ENCODE measurements at regions not wholly inside any gene's neighbourhood (a gene's known extent, or its start where the extent isn't known, plus 50 kb on each side); places are given as distances from the start of the nearest gene placed in this dataset.
A peak's percentile ranks its signal among the peaks of the same experiment; 100 is the strongest.
"Not testable (repeated sequence)": the region's sequence is repeated elsewhere in the genome, so short reads cannot be mapped to it uniquely, and the experiment has no call there.

DNA sequence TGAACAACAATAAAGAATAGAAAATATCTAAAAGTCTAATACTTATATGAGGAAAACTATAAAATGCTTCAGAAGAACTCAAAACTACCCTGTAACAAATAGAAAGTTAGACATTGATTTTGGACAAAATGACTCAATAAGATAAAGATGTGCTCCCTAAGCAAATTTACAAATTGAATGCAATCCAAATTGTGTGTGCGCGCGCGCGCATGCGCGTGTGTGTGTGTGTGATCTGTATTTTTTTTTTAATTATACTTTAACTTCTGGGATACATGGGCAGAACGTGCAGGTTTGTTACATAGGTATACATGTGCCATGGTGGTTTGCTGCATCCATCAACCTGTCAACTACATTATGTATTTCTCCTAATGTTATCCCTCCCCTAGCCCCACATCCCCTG is 320.8 kb upstream of the INTU start:
- DNase-seq (ENCODE audit: low read depth) = no peak

DNA sequence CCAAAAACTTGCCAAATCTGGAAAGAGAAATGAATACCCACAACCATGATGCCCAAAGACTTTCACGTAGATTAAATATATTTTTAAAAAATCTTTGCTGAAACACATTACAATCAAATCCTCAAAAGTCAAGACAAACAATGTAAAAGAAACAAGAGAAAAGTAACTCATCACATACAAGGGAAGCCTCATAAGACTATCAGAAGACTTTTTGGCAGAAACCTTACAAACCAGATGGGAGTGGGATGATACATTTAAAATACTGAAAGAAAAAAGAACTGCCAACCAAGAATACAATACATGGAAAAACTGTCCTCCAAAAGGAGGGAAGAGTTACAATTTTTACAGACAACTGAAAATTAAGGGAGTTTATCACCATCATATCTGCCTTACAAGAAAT is 319.0 kb upstream of the INTU start:
- no peak for DNase-seq (ENCODE audit: low read depth)

DNA sequence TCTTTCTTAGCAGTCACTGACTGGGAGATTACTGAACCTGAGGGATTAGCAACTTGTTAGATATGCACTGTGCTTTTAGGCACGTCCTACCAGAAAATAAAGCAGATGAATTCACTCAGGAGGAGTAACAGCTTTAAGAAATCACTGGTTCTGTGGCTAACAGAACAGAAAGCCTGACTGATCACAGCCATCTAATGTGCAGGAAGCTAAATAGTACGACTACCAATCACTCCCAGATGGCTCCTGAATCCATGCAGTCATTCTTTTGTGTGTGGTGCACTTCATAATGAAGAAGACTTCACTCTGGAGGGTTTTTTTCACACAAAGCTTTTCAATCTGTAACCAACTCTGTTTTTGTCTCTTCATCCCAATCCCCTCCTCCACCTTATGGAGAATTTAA is 305.3 kb upstream of the INTU start:
- DNase-seq (ENCODE audit: low read depth) = no peak

- DNase-seq (ENCODE audit: low read depth) = no peak
These were observed 297.6 kb upstream of the INTU start for GRCh38 chr4:127335073-127335620.

DNA sequence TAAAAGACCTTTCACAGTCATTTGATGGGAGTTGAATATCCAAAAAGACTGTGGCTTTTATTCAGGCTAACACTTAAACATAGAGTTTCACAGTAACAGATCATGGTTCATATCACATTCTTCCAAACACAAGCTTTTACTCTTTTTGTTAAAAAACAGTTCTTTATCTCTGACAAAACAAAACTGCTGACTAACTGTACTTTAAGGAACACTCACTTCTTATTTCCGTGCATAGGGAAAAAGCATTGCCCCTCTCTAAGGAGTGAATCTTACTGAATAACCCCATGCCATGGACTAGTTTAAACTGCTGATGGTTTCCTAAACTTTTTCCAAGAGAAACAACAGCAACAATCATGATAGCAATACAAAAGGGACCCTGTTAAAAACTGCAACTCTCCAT is 297.0 kb upstream of the INTU start:
- DNase-seq (ENCODE audit: low read depth) = no peak

DNA sequence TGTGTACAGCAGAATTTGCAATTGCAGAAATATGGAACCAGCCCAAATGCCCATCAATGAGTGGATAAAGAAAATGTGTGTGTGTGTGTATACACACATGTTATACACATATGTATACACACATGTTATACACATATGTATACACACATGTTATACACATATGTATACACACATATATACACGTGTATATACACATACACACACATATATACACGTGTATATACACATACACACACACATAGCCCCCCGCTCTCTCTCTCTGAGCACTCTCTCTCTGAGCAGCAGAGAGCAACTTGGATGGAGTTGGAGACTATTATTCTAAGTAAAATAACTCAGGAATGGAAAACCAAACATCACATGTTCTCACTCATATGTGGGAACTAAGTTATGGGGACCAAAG is 289.6 kb upstream of the INTU start:
- DNase-seq (ENCODE audit: low read depth) = not testable (repeated sequence)

GRCh38 chr4:127344071-127344470 is 288.7 kb upstream of the INTU start:
- DNase-seq (ENCODE audit: low read depth) = no peak

DNA sequence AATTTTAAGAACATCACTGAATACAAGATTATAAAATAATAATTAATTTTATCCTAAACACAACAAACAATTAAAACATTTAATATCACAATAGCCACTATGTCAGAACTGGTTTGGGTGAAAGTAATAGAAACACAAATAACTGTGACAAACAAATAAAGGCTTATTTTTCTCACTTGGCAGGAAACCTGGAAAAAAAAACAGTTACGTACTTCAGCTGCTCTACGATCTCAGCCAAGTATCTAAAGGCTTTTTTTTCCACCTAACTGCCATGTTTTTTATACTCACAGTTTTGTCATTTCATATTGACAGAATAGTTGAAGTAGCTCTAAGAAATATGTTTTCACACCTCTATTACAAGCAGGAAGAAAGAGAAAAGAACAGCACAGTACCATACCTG is 284.8 kb upstream of the INTU start:
- DNase-seq (ENCODE audit: low read depth) = no peak

DNA sequence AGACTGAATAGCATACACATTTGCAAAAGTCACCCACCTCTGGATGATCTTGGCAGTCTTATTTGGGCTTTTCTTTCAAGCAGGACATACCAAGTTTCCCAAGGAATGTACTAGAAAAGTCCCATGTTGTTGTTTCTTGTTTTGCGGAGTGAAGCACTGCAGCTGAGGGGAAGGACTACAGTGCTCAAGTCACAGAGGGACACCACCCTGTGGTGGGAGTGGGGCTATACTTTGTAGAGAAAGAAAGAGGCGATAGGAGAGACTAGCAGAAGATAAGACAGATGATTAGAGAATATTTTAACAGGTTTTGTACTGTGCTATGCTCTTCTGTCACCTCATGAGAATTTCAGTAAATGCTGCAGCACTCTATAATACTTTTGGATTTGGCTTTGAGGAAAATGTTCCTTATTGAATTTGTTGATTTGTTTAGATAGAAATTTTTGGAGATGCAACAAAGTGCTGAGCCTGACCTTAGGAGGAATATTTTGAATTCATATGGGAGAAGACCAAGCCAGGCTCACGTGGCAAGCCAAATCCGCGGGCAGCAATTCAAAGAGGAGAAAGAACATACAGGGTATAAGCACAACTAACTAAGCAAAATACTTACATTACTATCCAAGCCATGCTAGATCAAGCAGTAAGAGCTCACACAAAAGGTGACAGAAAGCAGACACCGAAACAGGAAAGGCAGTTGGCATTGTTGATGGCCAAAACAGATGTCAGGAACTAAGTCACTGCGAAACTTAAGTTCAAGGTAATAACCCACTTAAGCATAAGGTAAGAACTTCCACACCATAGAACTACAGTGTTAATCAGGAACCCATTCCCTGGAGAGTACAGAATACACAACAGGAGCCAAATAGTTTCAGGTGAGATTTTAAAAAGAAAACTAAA is 280.3 kb upstream of the INTU start:
- DNase-seq (ENCODE audit: low read depth) = no peak

- no peak for DNase-seq (ENCODE audit: low read depth)
These were observed 277.0 kb upstream of the INTU start for GRCh38 chr4:127355743-127356142.

- no peak for DNase-seq (ENCODE audit: low read depth)
These were observed 275.0 kb upstream of the INTU start for GRCh38 chr4:127357765-127358164.

GRCh38 chr4:127362686-127363085 is 270.1 kb upstream of the INTU start:
- DNase-seq (ENCODE audit: low read depth) = no peak

DNA sequence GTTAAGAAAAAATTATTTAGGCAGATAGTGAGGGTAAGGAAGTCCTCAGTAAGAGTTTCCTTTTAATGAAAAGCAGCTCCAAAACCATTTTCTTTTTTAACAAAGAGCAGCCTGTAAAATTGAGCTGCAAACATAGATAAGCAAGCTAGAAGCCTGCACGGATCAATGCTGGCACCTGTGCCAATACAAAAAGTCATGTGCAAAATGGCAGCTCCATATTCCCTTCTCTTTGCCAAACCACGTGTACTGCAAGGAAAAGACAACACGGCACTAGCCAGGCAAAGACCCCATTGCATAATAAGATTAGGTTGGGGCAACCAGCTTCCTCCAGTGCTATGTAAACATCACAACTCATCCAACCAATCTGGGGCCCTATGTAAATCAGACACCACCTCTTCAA is 268.4 kb upstream of the INTU start:
- DNase-seq (ENCODE audit: low read depth) = no peak

DNA sequence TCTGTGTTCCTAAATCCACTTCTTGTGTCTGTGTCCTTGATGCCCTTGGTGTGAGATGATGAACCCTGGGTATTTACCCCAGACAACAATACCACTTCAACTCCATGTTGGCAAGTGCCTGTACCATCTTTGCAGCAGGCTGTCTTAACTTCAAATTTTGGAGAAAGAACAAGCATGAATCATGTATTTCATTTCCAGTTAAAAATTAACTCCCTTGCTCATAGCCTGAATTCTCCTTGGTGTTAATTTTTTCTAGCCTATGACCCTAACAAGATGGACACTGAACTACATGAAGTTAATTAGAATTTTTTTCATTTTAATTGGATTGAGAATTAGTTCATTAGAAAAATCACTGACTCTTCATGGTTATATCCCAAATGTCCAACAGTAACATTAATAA is 267.8 kb upstream of the INTU start:
- no peak for DNase-seq (ENCODE audit: low read depth)

GRCh38 chr4:127370604-127371003 is 262.2 kb upstream of the INTU start:
- no peak for DNase-seq (ENCODE audit: low read depth)

- no peak for DNase-seq (ENCODE audit: low read depth)
These were observed 253.3 kb upstream of the INTU start for GRCh38 chr4:127379499-127379898.

GRCh38 chr4:127379948-127380347 is 252.8 kb upstream of the INTU start:
- DNase-seq (ENCODE audit: low read depth) = not testable (repeated sequence)

DNA sequence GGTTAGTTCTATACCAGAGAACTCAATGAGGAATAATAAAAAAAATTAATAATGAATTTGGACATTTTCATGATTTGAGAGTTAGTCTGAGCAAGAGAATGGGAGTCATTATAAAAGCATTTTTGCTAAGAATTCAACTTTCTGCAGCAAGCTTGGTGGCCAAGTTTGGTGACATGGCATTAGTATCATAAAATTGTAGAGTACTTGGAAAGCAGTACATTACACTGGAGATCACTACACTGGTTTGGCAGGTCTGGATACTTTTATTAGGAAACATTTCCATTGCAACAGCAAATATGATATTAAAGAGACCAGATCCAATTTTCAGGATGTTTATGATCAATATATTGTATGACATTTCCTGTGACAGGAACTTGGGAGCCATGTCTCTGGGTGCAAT is 249.1 kb upstream of the INTU start:
- no peak for DNase-seq (ENCODE audit: low read depth)

- DNase-seq (ENCODE audit: low read depth) = no peak
These were observed 238.2 kb upstream of the INTU start for GRCh38 chr4:127394516-127394915.

GRCh38 chr4:127400276-127400675 is 232.5 kb upstream of the INTU start:
- no peak for DNase-seq (ENCODE audit: low read depth)

- DNase-seq (ENCODE audit: low read depth) = peak; percentile 58
These were observed 231.9 kb upstream of the INTU start for GRCh38 chr4:127400731-127401346.

GRCh38 chr4:127403471-127404084 is 229.2 kb upstream of the INTU start:
- DNase-seq (ENCODE audit: low read depth) = no peak

DNA sequence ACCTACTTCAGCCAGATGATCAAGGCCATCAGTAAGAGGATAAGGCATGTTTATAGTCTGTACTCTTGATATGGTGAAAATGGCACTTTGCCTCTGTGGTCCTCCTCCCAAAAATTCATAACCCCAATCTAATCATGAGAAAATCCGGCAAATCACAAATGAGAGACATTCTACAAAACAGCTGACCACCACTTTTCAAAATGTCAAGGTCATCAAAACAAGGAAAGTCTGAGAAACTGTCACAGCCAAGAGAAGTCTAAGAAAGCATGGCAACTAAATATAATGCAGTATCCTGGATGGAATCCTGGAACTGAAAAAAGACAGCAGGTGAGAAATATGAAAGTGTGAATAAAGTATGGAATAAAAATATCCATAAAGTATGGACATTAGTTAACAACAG is 226.6 kb upstream of the INTU start:
- DNase-seq (ENCODE audit: low read depth) = no peak

All from GM04504 (cell line).